HG02970 (cell line): ENCODE measurements at regions not wholly inside any gene's neighbourhood (a gene's known extent, or its start where the extent isn't known, plus 50 kb on each side); places are given as distances from the start of the nearest gene placed in this dataset.
"Not testable (repeated sequence)": the region's sequence is repeated elsewhere in the genome, so short reads cannot be mapped to it uniquely, and the experiment has no call there.

ENCODE experiments used
- ATAC-seq: cut with Tn5 transposase; IDR thresholded peaks from one replicate; pipeline ENCODE4 v1.9.1; 2021; ENCODE audit warnings: mild to moderate bottlenecking, moderate library complexity, moderate number of reproducible peaks; ENCODE audit not compliant: unreplicated experiment, low FRiP score

DNA sequence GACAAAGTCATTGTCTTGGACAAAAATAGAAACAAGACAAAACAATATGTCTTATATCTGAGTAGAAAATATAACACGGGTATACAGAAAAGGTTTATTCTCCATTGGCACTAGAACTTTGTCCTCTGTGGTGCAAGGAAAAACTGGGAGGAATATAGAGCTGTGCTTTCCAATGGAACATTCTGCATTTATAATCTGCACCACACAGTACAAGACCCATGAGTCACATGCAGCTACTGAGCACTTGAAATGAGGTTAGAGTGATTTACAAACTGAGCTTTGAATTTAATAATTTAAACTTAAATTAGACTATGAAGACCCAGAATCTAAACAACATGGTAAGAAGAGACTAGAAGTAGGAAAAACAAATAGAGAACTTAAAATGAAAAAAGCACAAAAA is 86.1 kb downstream of the RAP2A start:
- ATAC-seq = no peak

DNA sequence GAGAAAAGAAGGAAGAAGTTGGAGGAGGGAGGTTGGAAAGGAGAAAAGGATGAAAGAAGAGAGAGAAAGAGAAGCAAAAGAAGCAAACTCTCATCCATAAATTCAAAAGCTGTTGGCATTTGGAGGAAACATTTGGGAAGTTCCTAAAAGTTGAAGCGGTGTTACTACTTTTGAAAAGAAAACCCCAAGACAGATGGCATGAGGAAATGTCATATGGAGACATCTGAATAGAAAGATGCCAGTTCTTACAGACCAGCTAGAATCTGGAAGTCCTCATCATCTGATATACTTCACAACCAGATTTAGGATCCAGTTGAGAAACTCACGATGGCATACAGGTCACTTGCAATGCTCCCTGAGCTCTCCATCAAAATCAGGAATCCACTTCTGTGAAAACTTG is 86.9 kb downstream of the RAP2A start:
- ATAC-seq = no peak

DNA sequence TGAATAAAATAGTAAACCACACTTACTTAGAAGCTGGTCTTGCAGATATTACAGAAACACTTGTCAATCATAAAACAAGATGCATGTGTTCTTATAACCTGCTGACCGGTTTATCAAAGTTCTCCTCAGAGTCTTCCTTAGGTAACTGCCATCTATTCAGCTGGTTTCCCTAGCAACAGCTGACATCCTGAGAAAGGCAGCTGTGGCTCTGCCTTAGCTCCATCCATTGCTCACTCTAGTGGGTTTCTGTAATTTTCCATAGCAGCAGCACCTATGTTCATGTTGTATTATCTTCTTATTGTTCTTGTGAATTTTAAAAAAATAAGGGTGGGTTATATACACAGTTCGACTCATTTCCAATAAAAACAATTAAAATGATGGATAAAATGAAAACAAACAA is 87.8 kb downstream of the RAP2A start:
- ATAC-seq = no peak

DNA sequence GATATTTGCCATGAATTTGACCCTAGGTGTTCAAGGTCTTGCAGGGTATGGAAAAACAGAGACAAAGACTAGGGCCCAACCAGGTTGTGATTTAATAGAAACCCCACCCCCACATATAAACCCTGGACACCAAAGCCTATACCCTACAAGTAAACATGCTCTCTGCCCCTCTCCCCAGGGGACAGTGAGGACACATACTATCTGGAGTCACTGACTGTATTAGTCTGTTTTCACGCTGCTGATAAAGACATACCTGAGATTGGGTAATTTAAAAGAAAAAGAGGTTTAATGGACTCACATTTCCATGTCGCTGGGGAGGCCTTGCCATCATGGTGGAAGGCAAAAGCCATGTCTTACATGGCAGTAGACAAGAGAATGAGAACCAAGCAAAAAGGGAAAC is 88.3 kb downstream of the RAP2A start:
- no peak for ATAC-seq

DNA sequence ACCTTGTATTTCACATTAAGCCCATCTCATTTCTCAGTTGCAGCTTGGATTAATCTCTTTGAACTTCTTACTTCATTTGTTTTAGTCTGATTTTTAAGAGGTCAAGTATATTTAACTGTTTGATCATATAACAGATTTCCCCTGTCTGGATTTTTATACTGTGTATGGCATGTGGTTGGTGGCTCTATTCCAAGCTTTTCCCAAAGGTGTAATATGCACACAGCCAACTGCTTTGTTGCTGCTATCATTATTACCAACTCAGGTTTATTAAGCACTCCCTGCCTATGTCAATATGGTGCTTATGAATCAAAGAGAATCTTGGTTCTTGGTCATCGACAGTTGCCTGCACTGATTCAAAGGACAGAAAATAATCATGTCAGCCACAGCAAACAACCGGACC is 92.6 kb downstream of the RAP2A start:
- ATAC-seq = no peak

DNA sequence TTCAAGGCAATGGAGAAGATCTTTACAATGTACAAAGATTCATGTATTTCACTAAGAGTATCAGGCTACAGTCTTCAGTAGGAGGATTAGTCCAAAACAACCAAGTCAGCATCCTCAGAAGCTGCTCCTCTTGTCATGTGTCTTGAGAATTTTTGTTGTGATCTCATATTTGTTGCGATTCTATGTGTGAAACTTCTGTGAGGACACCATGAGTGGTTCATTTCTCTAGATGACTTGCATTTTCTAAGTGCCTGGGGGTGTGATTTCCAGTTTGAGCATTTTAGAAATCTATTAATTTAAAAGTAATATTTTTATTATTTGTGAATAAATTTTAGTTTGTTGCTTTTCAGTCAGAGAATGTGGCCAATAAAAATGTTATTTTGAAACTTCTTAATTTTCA is 94.5 kb downstream of the RAP2A start:
- no peak for ATAC-seq

DNA sequence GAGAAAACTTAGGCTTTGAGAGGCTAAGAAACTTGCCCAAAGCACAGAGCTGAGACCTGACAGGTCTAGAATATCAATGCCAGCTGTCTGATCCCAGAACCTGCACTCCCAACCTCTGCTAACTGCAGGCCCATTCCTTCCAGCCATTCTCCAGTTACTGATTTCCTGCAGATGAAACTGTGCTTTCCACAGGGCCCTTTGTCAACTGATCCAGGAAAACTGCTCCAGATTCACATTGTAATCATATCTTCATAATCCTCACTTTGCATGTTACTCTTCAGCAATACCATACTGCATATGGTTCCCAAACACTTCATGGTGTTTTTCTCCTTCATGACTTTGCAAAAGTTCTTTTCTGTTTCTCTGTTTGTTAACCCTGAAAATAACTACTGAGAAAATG is 100.6 kb downstream of the RAP2A start:
- no peak for ATAC-seq

DNA sequence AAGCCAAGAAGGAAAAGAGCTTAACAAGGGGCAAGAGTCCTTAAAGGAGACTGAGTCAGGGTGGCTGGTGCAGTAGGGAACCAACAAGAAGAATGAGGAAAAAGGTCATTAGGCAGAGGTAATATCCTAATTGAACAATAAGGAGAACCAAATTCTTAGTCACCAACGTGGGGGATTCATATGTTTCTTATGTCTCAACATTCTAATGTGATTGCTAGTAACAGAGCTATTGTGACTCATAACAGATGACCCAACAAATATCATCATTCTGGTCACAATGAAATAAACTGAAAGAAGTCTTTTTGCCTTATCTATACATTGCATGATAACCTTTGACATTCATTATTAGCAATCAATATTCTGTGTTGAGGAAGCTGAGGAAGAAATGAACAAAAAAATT is 101.6 kb downstream of the RAP2A start:
- no peak for ATAC-seq

DNA sequence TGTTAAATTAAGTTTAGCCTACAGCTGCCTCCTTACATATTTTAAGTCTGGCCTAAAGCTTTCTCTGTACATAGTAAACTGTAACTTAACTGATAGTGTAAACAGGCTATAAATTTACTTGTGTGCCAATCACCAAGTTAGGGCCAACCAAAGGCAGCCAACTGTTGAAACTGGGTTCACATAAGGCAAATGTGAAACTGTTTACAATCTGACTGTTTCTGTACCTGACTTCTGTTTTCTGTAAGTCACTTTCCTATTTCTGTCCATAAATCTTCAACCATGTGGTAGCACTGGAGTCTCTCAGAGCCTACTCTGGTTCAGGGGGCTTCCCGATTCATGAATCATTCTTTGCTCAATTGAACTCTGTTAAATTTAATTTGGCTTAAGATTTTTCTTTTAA is 103.1 kb downstream of the RAP2A start:
- ATAC-seq = no peak

DNA sequence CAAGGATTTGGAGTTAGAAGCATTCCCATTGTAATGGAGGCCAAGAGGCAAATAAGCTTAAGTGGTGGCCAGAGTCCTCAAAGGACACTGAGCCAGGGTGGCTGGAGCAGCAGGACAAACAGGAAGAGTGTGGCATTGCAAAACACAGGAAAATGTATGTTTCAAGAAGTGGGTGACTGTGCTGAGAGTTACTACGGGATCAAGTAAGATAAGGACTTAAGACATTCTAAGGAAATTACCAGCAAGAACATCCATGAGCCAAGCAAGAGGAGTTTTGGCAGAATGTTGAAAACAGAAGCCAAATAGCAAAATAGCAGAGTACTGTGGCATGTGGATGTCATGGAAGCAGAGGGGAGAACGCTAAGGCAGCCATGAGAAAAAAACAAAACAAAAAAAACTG is 104.2 kb downstream of the RAP2A start:
- ATAC-seq = no peak

DNA sequence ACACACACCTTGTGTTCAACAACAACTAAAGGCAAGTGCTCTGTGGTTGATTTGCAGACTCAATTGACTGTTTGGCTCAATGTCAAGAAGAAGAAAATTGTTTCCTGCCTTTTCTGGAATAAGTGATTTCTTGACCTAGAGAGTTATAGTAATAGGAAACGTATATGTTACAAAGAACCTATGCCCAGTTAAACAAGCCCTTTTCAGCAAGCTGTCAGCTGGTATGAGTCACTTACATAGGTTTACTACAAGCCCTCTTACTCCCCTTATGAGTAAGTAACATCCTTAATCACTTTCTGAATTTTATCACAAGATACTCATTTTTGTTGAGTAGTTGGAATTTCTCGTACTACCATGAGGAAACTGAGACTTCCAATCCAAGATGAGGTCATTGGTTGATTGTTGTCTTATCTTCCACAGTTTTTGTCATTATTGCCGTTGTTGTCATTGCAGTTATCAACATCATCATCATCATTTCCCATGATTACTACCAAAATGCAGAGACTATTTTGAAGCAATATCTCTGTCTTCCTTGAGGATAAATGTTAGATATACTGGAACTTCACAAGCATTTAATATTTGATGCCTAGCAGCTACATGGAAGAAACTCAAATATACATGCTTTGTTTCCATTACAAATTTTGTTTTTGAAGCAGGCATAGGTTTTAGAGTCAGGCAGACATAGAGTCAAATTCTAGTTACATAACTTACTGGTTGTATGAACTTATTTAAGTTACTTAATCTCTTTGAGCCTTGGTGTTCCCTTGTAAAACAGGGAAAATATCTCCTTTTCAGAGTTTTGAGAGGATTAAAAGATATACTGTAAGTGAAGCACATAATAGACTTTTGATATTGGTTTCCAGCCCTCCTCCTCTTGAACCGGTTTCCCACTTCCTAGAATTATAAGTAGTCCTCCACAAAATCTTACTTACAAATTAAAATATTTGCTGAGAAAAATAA is 106.0 kb downstream of the RAP2A start:
- ATAC-seq = no peak

DNA sequence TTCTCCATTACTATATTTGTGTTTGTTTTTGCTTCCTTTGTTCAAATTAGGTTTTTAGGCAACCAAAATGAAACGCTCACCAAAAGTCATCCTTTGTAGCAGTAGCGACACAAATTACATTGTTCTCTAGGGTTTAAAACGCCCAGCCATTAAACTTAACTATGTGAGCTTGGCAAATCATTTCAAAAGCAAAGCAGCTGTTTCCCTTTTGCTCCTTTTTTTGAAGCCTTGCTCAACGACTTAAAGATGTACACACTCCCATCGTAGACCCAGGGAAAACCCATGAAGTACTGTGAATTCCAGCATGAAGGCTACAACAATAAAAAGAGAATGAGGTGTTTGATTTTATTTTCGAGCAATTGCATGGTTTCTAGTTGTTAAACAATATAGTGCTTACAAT is 106.7 kb downstream of the RAP2A start:
- no peak for ATAC-seq

DNA sequence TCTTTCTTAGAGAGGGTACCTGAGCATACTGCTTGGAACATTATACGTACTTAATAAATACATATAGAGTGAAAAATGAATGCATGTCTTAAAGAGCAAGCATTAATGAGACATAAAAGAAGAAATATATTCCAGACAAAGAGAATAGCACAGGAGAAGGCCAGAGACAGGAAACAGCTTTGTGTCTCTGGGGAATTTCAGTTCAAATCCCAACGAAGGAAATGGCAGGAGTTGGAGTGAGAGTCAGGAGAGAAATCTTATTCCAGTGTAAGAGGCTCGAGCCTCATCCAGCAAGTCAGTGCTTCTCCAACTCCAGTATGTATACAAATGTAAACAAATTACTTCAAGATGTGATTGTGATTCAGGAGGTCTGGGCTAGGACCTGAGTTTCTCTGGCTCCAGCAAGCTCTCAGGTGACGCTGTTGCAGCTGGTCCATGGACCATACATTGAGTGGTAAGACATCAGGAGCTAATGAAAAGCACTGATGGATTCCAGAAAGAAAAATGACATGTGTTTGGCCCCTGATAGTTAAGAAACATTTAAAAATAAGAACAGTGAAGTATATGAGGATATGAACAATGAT is 108.2 kb downstream of the RAP2A start:
- ATAC-seq = no peak

DNA sequence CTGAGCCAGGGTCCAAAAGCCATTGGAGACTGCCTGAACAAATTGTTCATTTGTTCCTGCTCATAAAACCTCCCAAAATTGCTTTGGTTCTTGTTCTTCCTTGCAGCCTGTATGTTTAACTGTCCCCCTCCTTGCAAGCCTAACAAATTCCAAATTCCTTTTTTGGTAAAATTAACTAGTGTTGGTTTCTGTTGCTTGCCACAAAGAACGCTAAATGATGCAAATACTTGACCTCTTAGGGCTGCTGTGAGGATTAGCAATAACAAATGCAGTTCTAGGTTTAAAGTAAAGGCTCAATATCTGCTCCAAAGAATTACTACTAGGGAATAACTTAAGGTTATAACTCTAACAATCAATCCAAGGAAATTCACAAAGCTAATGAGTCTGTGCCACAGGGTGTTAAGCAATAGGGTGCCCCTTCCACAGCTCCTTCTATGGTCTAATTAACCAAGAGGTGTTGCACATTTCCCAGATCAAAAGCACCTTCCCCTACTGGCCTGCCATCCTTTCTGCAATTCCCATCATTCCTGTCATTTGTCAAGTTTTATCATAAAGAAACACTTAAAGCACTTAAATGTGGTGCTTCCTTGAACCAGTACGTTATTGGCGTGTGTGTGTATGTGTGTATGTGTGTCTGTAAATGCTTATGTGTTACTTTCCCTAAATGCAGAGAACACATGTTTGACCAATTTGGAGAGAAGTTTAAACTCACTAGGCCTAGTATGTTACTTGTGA is 110.2 kb downstream of the RAP2A start:
- no peak for ATAC-seq

DNA sequence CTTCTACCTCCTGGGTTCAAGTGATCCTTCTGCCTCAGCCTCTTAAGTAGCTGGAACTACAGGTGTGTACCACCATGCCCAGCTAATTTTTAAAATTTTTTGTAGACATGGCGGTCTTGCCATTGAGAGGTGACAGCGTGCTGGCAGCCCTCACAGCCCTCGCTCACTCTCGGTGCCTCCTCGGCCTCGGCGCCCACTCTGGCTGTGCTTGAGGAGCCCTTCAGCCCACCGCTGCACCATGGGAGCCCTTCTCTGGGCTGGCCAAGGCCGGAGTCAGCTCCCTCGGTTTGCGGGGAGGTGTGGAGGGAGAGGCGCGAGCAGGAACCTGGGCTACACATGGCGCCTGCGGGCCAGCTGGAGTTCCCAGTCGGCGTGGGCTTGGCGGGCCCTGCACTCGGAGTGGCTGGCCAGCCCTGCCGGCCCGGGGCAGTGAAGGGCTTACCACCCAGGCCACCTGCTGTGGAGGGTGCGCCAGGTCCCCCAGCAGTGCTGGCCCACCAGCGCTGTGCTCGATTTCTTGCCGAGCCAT is 111.1 kb downstream of the RAP2A start:
- not testable (repeated sequence) for ATAC-seq

DNA sequence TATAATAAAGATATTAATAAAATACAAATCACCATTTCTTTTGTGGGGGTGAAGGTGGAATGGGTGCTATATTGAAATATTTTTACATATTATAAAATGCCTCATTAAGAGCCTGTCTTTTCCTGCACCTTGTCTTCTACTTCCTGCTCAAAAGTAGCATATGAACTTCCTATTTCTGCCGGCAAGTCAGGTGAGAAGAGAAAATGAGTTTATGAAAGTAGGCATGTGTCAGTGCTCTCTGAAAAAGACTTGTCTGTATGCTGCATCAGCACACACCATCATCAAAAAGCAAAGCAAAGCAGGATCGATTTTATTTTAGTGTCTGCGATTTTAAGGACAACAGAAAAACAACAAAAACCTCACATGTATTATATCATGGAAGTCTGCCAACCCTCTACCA is 114.2 kb downstream of the RAP2A start:
- ATAC-seq = no peak

DNA sequence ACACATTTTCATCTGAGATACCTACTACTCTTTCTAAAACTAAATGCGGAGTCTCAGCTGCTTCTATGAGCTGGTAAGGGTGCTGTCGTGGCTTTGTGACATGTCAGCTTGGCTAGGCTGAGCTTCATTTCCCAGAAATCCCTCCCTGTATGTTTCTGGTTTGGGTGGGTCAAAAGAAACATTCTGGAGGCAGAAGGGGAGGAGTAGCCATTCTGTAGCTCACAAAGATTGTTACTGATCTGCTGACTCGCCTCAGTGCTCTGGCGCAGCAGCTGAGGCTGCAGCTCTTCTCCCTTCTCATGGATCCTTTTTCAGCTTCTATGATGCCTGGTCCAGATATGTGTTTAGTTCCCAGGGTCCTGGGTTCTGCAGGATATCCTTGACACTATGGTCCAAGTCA is 114.7 kb downstream of the RAP2A start:
- no peak for ATAC-seq

DNA sequence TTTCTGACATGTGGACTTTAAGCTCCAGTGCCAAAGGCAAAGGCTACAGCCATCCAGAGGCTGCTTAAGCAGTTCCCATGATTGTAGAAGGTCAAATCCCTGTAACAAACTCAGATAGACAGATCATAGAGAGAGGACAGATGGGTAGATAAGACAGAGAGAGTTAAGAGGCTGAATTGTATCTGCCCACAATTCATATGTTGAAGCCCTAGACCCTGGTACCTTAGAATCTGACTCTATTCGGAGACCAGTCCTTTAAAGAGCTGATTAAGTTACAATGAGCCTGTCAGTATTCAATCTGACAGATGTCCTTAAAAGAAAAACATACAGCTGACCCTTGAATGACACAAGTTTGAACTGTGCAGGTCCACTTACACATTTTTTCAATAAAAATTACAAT is 115.2 kb downstream of the RAP2A start:
- no peak for ATAC-seq

DNA sequence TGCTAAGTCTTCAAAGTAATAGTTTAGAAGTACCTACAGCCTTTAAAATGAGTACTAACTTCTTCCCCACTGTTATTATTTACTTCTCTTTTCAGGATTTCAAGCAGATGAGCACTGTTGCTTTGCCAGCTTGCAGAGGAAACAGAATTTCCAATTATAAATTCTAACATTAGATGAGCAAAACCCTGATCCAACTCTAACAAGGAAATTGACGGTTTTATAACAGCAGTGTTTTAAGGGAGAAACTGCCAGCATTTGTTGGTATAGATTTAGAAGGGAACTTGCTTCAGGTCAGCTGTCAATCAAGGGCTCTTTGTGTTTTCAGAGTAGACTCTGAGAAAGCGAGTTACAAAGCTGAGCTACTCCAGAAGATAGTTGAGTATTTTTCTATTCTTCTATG is 120.5 kb downstream of the RAP2A start:
- no peak for ATAC-seq

DNA sequence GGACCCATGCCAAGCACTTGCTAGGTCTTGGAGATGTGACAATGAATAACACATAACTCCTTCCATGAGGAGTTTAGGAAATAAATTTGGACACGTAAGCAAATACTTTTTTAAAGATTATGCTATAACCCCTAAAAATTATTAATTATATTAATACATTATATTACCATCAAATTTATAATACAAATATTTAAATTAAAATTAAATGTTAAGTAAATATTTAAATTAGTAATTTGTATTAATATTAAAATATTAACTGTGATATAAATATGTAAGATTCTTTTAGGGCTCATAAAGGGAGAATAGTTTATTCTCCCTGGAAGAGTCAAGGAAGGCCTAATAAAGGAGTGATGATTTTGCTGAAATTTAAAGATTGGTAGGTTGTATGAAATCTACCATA is 121.1 kb downstream of the RAP2A start:
- ATAC-seq = no peak

DNA sequence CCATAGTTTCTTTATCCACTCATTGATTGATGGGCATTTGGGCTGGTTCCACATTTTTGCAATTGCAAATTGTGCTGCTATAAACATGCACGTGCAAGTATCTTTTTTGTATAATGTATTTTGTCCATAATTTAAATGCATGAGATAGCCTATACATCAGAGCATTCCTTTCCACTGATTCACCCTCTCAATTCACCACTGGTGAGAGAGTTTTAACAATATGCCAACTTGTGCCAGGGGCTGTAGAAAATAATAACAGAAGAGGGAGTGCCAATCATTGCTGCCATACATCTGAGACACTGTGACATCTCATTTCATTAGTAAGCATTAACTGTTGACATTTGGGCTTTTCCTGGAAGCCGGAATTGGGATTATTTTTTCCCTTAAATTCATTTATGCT is 125.1 kb downstream of the RAP2A start:
- no peak for ATAC-seq
